ENCODE measurements at regions not wholly inside any gene's neighbourhood (a gene's known extent, or its start where the extent isn't known, plus 50 kb on each side); places are given as distances from the start of the nearest gene placed in this dataset.

DNA sequence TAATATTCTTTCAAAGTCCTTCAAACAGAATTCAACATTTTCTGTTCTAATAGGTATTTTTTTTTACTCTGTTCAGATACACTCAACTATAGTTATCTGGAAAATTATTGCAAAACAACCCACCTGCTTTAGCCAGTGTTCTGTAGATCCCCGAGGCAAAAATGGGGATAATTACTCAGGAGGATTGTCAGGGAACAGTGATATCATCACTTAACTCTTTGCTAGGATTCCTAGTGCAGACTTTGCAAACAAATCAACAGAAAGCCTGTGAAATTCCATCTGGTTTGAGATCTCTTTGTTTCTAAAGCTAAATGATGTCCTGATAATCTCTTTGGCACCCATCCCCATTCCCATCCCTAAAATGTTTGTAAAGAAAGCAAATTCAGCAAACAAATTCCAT is 413.6 kb upstream of the MEIS1 start:
- TF ChIP-seq, protein P1, sequence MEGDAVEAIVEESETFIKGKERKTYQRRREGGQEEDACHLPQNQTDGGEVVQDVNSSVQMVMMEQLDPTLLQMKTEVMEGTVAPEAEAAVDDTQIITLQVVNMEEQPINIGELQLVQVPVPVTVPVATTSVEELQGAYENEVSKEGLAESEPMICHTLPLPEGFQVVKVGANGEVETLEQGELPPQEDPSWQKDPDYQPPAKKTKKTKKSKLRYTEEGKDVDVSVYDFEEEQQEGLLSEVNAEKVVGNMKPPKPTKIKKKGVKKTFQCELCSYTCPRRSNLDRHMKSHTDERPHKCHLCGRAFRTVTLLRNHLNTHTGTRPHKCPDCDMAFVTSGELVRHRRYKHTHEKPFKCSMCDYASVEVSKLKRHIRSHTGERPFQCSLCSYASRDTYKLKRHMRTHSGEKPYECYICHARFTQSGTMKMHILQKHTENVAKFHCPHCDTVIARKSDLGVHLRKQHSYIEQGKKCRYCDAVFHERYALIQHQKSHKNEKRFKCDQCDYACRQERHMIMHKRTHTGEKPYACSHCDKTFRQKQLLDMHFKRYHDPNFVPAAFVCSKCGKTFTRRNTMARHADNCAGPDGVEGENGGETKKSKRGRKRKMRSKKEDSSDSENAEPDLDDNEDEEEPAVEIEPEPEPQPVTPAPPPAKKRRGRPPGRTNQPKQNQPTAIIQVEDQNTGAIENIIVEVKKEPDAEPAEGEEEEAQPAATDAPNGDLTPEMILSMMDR (conservative IDR thresholded peaks at IDR 0.05; ENCODE audit: low read depth, low read length), result no peak
- TF ChIP-seq POLR2A (IDR thresholded peaks at IDR 0.05; ENCODE audit: low read depth, low read length) (no peak), MAZ (IDR thresholded peaks at IDR 0.05; ENCODE audit: borderline replicate concordance, low read depth, low read length) (no peak), SMC3 (IDR thresholded peaks at IDR 0.05; ENCODE audit: low read depth, low read length) (no peak), USF2 (IDR thresholded peaks at IDR 0.05; ENCODE audit: low read depth, low read length) (no peak), RCOR1 (IDR thresholded peaks at IDR 0.05; ENCODE audit: insufficient replicate concordance, low read length) (no peak), RAD21 (IDR thresholded peaks at IDR 0.05; ENCODE audit: low read length) (no peak)
- TF ChIP-seq, protein P2, sequence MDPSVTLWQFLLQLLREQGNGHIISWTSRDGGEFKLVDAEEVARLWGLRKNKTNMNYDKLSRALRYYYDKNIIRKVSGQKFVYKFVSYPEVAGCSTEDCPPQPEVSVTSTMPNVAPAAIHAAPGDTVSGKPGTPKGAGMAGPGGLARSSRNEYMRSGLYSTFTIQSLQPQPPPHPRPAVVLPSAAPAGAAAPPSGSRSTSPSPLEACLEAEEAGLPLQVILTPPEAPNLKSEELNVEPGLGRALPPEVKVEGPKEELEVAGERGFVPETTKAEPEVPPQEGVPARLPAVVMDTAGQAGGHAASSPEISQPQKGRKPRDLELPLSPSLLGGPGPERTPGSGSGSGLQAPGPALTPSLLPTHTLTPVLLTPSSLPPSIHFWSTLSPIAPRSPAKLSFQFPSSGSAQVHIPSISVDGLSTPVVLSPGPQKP (IDR thresholded peaks at IDR 0.05; ENCODE audit: borderline replicate concordance, low read depth, low read length), result no peak

Data from IMR-90 (cell line).